HG03378 (cell line): ENCODE measurements at regions not wholly inside any gene's neighbourhood (a gene's known extent, or its start where the extent isn't known, plus 50 kb on each side); places are given as distances from the start of the nearest gene placed in this dataset.

Experiments
- ATAC-seq: cut with Tn5 transposase; IDR thresholded peaks from one replicate; pipeline ENCODE4 v1.9.1; 2021; ENCODE audit warnings: mild to moderate bottlenecking, moderate library complexity; ENCODE audit not compliant: unreplicated experiment

DNA sequence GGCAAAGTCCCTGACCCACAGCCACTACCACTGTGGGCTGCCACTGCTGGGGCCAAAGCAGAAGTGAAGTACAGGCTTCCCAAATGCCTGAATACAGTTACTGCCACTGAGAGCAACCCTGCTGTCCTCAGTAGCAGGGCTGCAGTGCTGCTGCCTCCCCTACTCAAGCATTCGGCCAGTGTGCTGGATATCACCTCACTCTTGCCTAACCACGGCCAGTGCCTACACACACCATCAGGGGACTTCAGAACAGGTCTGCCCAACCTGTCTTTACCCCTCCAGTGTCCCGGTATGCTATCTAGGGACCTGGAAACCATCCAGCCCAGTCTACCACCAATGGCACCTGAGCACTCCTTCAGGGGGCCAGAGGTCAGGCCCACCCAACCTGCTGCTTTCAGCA lies 261.5 kb upstream of the COL8A1 start:
- no peak for ATAC-seq

DNA sequence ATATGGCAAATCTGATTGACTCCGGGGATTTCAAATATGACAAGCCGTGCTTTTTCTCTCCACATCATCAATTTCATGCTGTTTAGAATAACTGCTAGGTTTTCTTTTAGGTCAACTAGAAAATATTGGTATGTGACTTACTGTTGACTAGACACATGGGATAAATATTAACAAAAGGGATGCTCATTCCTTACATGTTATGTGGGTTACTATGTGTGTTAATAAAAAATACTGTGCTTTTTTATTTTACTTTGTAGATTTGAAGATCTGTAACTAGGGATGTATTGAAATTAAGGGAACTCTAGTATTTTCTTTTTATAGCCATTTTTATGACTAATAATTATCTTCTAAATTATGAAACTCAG lies 264.6 kb upstream of the COL8A1 start:
- ATAC-seq: no peak

DNA sequence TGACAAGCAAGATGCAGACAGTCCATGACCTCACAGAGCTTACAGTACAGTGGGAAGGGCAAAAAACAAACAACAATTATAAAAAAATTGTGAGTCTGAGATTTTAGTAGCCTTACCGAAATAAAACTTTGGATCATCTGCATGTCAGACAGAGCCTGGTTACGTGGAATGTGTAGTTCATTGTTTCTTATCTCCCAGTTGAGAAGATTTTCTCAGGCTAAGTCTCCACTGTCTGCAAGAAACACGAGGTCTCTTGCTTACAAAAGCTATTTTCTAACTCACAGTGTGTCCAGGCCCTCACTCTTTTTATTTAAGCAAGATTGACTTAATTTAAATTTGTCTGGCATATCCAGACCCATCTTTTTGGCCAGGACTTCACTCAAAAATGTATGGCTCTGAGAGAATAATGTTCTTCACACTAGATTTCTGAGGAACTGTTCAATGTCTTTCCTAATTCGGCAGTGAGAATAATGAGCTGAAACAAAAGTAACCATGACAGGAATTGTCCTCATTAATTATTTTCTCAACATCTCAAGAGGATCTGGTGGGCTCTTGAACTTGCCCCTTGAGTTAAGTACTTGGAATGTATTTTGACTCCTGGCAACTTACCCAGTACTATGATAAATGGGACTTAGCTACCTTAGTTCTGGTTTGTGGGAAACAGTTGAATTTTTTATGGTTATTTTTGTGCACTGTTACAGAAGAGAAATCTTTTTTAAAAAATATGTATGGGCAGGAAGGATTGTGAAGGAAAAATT lies 265.1 kb upstream of the COL8A1 start:
- ATAC-seq: no peak

DNA sequence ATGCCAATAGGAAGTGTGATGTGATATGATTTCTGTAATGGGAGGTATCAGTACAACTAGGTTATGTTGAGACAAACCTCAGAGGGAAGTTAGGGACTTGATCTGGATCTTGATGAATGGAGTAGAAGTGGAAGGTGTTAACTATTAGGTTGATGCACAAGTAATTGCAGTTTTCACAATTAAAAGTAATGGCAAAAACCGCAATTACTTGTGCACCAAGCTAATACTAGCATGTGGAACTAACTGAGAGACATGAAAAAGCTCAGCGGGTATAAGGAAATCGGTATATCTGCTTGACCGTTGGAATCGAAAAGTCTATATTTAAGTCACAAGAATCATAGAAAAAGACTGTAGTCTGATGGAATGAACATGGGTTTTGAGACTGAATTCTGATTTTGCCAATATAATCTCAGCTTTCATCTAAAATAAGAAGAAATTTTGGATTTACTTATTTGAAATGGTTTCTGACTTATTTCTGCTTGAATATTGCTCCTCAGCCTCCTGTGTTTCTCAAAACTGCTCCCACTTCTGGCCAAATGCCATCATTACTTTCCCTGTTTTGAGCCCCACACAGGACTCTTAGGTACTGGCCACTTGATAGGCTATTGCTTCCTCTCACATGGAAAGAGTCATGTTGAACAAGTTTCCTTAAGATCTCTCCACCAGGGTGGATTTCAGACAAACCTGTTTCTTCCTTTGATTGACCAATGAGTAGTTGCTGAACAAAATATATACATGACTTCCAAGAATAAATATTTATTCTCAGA lies 271.5 kb upstream of the COL8A1 start:
- no peak for ATAC-seq

DNA sequence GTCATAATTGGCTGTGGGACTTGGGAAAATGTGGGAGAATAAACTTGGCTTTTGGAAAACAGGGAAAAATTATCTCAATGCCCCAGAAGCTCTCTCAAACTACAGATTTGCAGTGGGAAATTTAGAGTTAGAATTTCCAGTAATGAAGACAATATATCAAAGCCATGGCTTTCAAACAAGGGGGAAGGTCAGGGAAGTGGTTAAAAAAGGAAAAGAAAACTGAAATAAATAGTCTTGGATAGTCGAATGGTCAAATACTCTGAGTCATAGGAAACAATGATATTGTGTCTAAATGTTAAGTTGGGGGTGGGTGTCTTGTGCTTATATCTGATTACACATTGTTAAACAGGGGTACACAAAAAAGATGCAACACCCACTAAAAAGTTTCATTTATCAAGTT lies 272.4 kb upstream of the COL8A1 start:
- ATAC-seq: no peak

DNA sequence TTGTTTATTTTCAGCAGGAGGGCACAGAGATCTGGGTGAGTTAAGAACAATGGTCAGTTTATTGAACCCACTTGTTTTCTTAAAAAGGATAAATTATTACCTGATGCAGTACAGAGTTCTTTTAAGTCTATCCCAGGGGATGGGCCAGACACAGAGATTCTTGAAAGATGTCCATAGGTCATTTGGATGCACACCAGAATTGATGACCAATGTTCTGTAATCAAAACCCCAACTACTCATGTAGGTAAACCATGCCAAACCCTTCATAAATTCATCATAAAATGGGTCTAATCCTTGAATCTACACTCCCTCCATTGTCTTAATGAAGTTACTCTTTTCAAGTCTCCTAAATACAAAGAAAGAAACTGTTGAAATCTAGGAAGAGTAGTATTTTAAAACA lies 273.0 kb upstream of the COL8A1 start:
- no peak for ATAC-seq

GRCh38 chr3:99357131-99357530 lies 281.3 kb upstream of the COL8A1 start:
- no peak for ATAC-seq

DNA sequence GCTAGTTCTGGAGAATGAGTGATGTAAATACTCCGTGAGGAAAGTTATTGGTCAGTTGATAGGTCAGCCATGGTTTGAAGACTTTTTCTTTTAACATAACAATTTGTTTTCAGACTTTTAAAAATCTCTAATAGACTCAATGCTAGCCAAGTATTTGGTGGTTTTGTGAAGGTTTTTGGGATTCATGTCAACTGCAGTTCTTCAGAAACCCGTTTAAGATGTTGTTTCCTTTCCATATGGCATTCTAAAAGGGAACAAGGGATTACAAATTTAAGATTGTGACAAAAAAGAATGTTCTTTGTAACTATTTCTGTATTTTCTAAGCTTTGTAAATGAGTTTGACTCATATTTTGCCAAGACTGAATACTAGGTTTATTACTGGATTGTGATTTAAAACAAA lies 281.7 kb upstream of the COL8A1 start:
- ATAC-seq: no peak

- no peak for ATAC-seq
These were observed 282.9 kb upstream of the COL8A1 start for GRCh38 chr3:99355465-99355864.

- ATAC-seq: no peak
These were observed 285.6 kb upstream of the COL8A1 start for GRCh38 chr3:99352811-99353210.

DNA sequence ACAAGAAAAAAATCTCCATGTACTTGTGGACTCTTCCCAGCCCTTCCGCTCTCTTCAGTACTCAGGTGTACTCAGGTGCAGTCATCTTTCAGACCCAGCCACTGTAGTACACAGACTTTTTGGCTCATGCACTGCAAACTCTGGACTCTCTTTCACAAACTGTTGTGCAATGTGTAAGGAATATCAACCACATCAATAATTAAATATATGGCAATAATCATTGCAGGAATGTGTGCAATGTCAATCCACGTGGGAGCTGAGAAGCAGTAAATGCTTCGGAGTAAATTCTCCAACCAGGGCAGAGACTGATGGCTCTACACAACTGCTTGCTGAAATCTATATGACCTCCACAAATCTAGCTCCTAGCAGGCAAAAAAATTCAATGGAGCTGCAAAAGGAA lies 287.3 kb upstream of the COL8A1 start:
- no peak for ATAC-seq

- no peak for ATAC-seq
These were observed 289.9 kb upstream of the COL8A1 start for GRCh38 chr3:99348451-99348850.

DNA sequence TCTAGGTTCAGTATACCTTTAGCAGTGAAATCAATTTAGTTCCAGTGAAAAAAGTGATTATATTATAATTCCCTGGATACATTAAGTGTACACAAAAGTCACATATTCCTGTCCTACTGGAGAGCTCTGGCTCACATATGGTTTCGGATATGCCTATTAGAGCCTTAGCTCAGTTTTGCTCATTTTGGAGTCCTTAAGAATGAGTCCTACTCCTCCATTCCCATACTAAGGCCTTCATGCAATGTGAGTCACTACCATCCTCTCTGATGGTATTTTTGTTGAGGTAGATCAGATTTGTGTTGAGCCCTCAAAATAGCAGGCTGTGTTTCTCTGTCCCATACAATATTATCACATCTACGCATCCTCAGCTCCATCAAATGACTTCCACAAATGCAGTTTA lies 294.2 kb upstream of the COL8A1 start:
- ATAC-seq: no peak

- no peak for ATAC-seq
These were observed 296.0 kb upstream of the COL8A1 start for GRCh38 chr3:99342383-99342782.

DNA sequence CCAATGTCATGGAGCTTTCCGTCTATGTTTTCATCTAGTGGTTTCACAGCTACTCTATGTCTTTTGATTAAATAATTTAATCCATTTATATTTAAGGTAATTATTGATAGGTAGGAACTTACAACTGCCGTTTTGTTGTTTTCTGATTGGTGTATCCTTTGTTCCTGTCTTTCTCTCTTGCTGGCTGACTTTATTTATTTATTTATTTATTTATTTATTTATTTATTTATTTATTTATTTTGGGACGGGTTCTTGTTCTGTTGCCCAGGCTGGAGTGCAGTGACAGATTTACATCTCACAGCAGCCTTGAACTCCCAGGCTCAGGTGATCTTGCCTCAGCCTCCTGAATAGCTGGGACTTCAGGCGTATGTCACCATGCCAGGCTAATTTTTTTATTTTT lies 299.2 kb upstream of the COL8A1 start:
- ATAC-seq: no peak

- ATAC-seq: no peak
These were observed 305.7 kb upstream of the COL8A1 start for GRCh38 chr3:99332718-99333117.

DNA sequence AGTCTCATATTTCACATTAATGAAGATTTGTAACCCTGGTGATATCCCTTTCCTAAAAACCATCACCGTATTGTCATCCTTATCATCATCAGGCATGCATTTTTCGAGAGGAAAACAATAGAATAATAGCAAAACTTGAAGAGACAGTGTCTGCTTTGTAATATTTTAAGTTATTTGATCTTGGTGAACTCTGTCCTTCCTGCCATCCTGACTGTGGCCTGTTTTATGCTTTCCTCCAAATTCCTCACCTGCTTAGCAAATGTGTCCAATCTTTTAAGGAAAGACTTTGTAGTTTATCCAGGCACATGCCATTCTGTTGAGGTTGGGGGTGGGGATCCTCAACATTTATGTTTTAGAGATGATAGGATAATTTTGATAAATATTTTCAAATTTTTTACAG lies 306.1 kb upstream of the COL8A1 start:
- no peak for ATAC-seq

DNA sequence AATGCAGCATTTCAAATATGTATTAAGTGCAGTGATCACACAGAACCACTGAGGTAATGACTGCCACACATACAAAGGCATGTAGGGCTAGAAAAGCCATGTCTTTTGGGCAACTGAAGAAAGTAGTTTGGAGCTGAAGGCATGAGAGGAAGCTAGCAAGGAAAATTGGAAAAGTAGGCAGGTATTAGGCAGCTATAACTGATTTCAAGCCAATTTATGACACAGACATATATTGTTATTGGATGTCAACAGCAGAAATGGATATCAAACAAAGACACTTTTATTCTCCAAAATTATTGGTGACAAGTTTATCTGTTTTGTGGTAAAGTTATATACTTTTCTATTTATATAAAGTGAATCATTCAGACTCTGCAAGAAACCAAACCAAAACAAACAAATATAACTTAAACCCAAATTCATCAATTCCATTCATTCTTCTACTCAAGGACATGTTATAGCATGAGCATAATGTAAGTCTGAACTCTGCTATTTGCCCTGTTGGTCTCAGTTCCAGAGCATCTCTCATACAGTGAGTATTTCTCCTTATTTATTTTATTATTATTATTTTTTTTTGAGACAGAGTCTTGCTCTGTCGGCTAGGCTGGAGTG lies 307.4 kb upstream of the COL8A1 start:
- no peak for ATAC-seq

DNA sequence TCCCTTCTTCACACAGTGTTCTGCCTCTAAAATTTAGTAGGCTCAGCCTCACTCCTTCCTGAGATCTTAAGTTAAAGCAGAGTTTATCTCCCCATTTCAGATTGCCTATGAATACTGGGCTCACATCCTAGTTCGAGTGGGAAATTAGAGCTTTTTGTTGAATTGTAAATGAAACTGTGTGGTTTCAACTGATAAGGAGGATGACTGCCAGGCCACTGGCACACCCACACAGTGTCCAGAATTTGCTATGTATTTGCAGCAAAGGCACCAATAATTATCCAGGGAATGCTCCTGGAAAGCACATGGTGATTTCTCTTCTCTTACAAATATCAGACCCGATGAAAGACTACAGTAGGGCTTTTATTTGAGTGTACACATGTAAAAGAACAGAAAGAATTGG lies 308.1 kb upstream of the COL8A1 start:
- ATAC-seq: no peak

GRCh38 chr3:99325402-99325801 lies 313.0 kb upstream of the COL8A1 start:
- ATAC-seq: no peak

DNA sequence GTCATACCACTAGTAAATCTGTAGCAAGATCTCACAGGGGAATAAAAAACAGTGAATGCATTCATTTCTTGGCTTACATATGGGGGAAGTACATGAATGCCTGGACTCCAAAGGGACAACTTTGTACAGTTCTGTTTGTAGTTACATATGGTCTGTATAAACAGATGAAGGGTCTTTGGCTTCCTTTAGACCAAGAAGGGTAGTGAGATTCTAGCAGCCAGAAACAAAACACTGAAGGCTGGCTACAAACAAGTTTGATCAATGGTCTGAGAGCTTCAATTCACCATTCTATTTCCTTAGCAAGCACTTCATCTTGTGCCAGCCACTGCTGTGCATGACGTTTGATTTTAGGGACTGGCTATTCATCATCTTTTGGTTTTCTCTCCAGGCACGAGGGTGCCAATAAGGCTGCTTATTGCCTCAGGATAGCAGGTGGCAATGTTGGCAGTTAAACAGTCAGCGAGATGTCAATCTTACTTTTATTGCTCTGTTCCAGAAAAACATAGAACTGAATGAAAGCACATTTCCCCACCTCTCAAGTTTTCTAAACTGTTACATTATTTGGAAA lies 313.7 kb upstream of the COL8A1 start:
- no peak for ATAC-seq

DNA sequence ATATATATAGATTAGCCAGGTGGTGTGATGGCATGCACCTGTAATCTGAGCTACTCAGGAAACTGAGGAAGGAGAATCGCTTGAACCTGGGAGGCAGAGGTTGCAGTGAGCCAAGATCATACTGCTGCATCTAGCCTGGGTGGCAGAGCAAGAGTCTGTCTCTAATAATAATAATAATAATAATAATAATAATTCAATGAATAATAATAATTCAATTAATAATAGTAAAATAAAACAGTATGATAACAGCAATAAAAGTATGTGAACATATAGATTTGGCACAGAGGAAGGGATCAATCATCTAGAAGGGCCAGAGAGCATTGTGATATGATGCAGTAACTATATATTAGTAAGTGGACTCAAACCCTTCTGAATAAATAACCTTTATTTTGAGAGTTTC lies 314.5 kb upstream of the COL8A1 start:
- ATAC-seq: no peak
